NCI-H2227 treated with DMSO at 0.1 percent for 48 hours (cell line): ENCODE measurements at regions not wholly inside any gene's neighbourhood (a gene's known extent, or its start where the extent isn't known, plus 50 kb on each side); places are given as distances from the start of the nearest gene placed in this dataset.
"Not testable (repeated sequence)": the region's sequence is repeated elsewhere in the genome, so short reads cannot be mapped to it uniquely, and the experiment has no call there.

Source experiments
- DNase-seq: peaks from one replicate; lab custom pipeline; 2025; lab: John Stamatoyannopoulos, UW

- not testable (repeated sequence) for DNase-seq
These were observed 91.2 kb upstream of the SVIL start for GRCh38 chr10:29725927-29726326.

GRCh38 chr10:29725133-29725720 is 90.5 kb upstream of the SVIL start:
- no peak for DNase-seq

- DNase-seq: no peak
These were observed 89.0 kb upstream of the SVIL start for GRCh38 chr10:29723726-29724125.

- DNase-seq: no peak
These were observed 88.0 kb upstream of the SVIL start for GRCh38 chr10:29722777-29723176.

- DNase-seq: no peak
These were observed 85.4 kb upstream of the SVIL start for GRCh38 chr10:29720149-29720548.

- DNase-seq: no peak
These were observed 84.5 kb upstream of the SVIL start for GRCh38 chr10:29719281-29719675.

- DNase-seq: no peak
These were observed 80.5 kb upstream of the SVIL start for GRCh38 chr10:29715296-29715695.

- no peak for DNase-seq
These were observed 79.5 kb upstream of the SVIL start for GRCh38 chr10:29714096-29714874.

- DNase-seq: no peak
These were observed 78.7 kb upstream of the SVIL start for GRCh38 chr10:29713450-29713849.

- DNase-seq: peak; percentile 40
These were observed 77.3 kb upstream of the SVIL start for GRCh38 chr10:29712108-29712507.

- no peak for DNase-seq
These were observed 75.4 kb upstream of the SVIL start for GRCh38 chr10:29710128-29710527.

GRCh38 chr10:29709484-29710002 is 74.8 kb upstream of the SVIL start:
- DNase-seq: no peak

GRCh38 chr10:29703271-29703670 is 68.5 kb upstream of the SVIL start:
- DNase-seq: no peak

GRCh38 chr10:29702273-29703164 is 67.7 kb upstream of the SVIL start:
- no peak for DNase-seq

GRCh38 chr10:29701306-29701705 is 66.5 kb upstream of the SVIL start:
- no peak for DNase-seq

GRCh38 chr10:29699621-29700020 is 64.8 kb upstream of the SVIL start:
- DNase-seq: no peak

GRCh38 chr10:29698773-29699490 is 64.2 kb upstream of the SVIL start:
- DNase-seq: no peak

GRCh38 chr10:29696581-29696980 is 61.8 kb upstream of the SVIL start:
- not testable (repeated sequence) for DNase-seq

- DNase-seq: no peak
These were observed 59.4 kb upstream of the SVIL start for GRCh38 chr10:29694121-29694520.

GRCh38 chr10:29692121-29692539 is 57.4 kb upstream of the SVIL start:
- DNase-seq: no peak

- no peak for DNase-seq
These were observed 56.8 kb upstream of the SVIL start for GRCh38 chr10:29691564-29692072.

GRCh38 chr10:29689001-29689400 is 54.2 kb upstream of the SVIL start:
- no peak for DNase-seq
